ENCODE measurements at regions not wholly inside any gene's neighbourhood (a gene's known extent, or its start where the extent isn't known, plus 50 kb on each side); places are given as distances from the start of the nearest gene placed in this dataset.

- Histone ChIP-seq H4K20me1 (ENCODE audit: insufficient read depth, low read length) (no peaks in the 10 kb centered on the region), H3K36me3 (ENCODE audit: insufficient read depth, low read length) (no peaks in the 10 kb centered on the region), H2AFZ (ENCODE audit: low read length) (no peak overlapping the region), H3F3A (ENCODE audit: insufficient read depth, low read length) (no peaks in the 10 kb centered on the region), H3K9me2 (ENCODE audit: low read depth, low read length) (no peaks in the 10 kb centered on the region), H3K27me3 (ENCODE audit: insufficient read depth, low read length) (no peaks in the 10 kb centered on the region), H3K4me1 (ENCODE audit: insufficient read depth, low read length, severe bottlenecking) (peaks cover 56% of the 10 kb centered on the region), H3K79me2 (ENCODE audit: insufficient read depth, low read length) (peaks cover 26% of the 10 kb centered on the region), H3K27ac (ENCODE audit: low read depth, low read length, poor library complexity, severe bottlenecking) (peak overlapping the region; percentile 59), H3K4me2 (ENCODE audit: low read length) (peak overlapping the region; percentile 71), H3K4me3 (ENCODE audit: low read depth, low read length, poor library complexity, severe bottlenecking) (peak overlapping the region; percentile 65), H3K9me3 (ENCODE audit: low read length) (no peaks in the 10 kb centered on the region), H3K9ac (ENCODE audit: low read length) (peak overlapping the region; percentile 70; the same call in 1 of the 2 replicates)
- no peak for TF ChIP-seq EZH2 (IDR thresholded peaks at IDR 0.05; ENCODE audit: borderline replicate concordance, low read length)
- no peak for TF ChIP-seq CTCF (IDR thresholded peaks at IDR 0.05; ENCODE audit: low read length)
Observed at GRCh38 chr4:85149676-85150075, 183.2 kb upstream of the WDFY3 start.

GRCh38 chr4:85151371-85151770 lies 184.9 kb upstream of the WDFY3 start:
- TF ChIP-seq EZH2 (IDR thresholded peaks at IDR 0.05; ENCODE audit: borderline replicate concordance, low read length) (no peak), CTCF (IDR thresholded peaks at IDR 0.05; ENCODE audit: low read length) (no peak)

GRCh38 chr4:85151786-85152185 lies 185.3 kb upstream of the WDFY3 start:
- no peaks in the 10 kb centered on the region for H3F3A ChIP-seq (ENCODE audit: insufficient read depth, low read length)
- H3K9me2 ChIP-seq (ENCODE audit: low read depth, low read length): no peaks in the 10 kb centered on the region
- no peak overlapping the region for H3K4me3 ChIP-seq (ENCODE audit: low read depth, low read length, poor library complexity, severe bottlenecking)
- no peak overlapping the region for H3K4me2 ChIP-seq (ENCODE audit: low read length)
- H3K9ac ChIP-seq (ENCODE audit: low read length): no peak overlapping the region
- peaks cover 62% of the 10 kb centered on the region for H3K4me1 ChIP-seq (ENCODE audit: insufficient read depth, low read length, severe bottlenecking)
- no peak overlapping the region for H3K27ac ChIP-seq (ENCODE audit: low read depth, low read length, poor library complexity, severe bottlenecking)
- no peaks in the 10 kb centered on the region for H3K36me3 ChIP-seq (ENCODE audit: insufficient read depth, low read length)
- no peaks in the 10 kb centered on the region for H3K9me3 ChIP-seq (ENCODE audit: low read length)
- H4K20me1 ChIP-seq (ENCODE audit: insufficient read depth, low read length): no peaks in the 10 kb centered on the region
- H2AFZ ChIP-seq (ENCODE audit: low read length): no peak overlapping the region
- no peaks in the 10 kb centered on the region for H3K27me3 ChIP-seq (ENCODE audit: insufficient read depth, low read length)
- TF ChIP-seq EZH2 (IDR thresholded peaks at IDR 0.05; ENCODE audit: borderline replicate concordance, low read length) (no peak), CTCF (IDR thresholded peaks at IDR 0.05; ENCODE audit: low read length) (no peak)
- H3K79me2 ChIP-seq (ENCODE audit: insufficient read depth, low read length): peaks cover 26% of the 10 kb centered on the region

More at GRCh38 chr4:85151371-85151770, 184.9 kb upstream of the WDFY3 start:
- Histone ChIP-seq H3K9me2 (ENCODE audit: low read depth, low read length) (no peaks in the 10 kb centered on the region), H3K4me1 (ENCODE audit: insufficient read depth, low read length, severe bottlenecking) (peaks cover 62% of the 10 kb centered on the region), H3K36me3 (ENCODE audit: insufficient read depth, low read length) (no peaks in the 10 kb centered on the region), H3F3A (ENCODE audit: insufficient read depth, low read length) (no peaks in the 10 kb centered on the region), H3K27ac (ENCODE audit: low read depth, low read length, poor library complexity, severe bottlenecking) (no peak overlapping the region), H3K27me3 (ENCODE audit: insufficient read depth, low read length) (no peaks in the 10 kb centered on the region), H3K9me3 (ENCODE audit: low read length) (no peaks in the 10 kb centered on the region), H4K20me1 (ENCODE audit: insufficient read depth, low read length) (no peaks in the 10 kb centered on the region), H3K9ac (ENCODE audit: low read length) (no peak overlapping the region), H3K4me3 (ENCODE audit: low read depth, low read length, poor library complexity, severe bottlenecking) (no peak overlapping the region), H2AFZ (ENCODE audit: low read length) (no peak overlapping the region), H3K4me2 (ENCODE audit: low read length) (no peak overlapping the region), H3K79me2 (ENCODE audit: insufficient read depth, low read length) (peaks cover 26% of the 10 kb centered on the region)
